Stimulated activated naive CD4-positive, alpha-beta T cell treated with Interleukin-2 at 50 U/mL for 16 hours (primary cell): ENCODE measurements at regions not wholly inside any gene's neighbourhood (a gene's known extent, or its start where the extent isn't known, plus 50 kb on each side); places are given as distances from the start of the nearest gene placed in this dataset.

Experiments
- DNase-seq: peaks from one replicate; lab custom pipeline; 2025; lab: John Stamatoyannopoulos, UW

DNA sequence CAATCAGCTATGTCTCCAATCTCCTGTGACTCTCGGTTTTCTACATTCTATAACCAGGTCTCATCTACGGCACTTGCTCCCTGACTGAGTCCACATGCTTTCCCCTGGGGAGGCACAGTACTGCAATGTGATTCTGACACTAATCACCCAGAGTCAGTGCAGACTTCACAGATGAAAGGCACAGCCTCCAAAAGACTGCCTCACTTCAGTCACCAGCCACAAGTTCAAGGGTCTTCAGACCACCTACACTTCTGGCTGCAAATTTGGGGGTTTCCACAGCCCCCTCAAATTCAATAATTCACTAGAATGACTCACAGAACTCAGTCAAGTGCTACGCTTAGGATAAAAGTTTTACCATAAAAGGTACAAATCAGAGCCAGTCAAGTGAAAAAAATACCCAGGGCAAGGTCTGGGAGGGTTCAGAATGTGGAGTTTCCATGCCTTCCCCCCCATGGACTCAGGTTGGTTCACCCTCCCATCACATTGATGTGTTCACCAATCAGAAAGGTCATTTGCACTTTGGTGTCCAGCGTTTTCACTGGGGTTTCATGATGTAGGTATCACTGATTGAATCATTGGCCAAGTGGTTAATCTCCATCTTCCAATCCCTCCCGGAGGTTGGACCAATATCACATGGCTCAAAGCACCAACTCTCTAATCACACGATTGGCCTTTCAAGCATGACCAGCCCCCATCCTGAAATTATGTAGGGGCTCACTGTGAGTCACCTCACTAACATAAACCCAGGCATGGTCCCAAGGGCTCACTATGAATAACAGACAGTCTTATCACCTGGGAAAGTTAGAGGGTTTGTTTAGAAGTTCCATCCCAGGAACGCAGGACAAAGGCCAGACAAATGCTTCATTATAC lies 182.9 kb upstream of the CAMK1G start:
- no peak for DNase-seq

DNA sequence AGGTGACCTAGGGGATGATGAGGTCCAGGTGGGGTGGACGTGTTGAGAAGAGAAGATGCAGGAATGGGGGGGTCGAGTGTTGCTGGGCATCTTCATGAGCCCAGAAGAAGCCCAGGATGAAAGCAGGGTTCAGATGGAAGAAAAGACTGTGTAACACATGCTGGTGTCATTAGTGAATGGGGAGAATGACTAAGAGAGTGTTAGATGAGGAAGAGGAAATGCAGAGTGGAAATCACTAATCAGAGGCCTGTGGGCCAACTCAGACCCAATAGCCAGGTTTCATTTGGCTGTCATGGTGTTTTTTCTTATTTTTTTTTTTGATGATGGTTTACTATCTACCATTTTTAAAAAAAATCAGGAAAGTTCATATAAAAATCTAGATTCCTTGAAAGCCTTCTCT lies 180.8 kb upstream of the CAMK1G start:
- no peak for DNase-seq

DNA sequence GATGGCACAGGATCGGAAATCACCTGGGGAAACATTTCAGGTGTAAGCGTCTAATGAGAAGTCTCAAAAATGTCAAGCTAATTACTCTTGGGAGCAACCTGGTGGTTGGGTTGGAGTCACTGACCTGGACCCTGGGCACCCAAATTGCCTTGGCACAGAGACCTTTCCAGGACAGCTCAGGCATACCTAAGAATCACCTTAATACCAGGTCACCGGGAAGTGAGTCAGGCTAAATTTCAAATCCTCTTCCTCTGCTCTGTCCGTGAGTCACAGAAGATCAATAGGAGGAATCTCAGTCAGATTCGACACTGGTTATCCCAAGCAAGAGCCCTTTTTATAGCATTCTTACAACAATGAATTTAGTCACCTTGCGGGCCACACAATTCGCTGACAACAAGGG lies 179.6 kb upstream of the CAMK1G start:
- no peak for DNase-seq

DNA sequence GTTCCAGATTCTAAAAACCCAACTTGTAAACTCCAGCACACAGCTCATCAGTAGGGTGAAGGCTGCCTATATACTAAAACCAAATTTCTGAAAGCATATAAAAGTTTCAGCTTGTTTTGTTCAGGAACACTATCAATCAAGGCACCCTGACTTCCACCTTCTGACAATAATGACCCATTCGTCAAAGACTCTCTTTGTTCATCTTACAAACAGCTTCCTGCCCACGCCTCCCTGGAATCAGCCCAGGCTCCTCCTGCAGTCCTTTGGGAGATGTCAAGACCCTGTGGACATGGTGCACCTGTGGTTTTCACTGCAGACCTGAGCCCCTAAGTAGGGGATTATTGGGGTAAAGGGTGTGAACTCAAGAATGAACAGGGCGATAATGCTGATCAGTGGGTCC lies 178.9 kb upstream of the CAMK1G start:
- DNase-seq = no peak

DNA sequence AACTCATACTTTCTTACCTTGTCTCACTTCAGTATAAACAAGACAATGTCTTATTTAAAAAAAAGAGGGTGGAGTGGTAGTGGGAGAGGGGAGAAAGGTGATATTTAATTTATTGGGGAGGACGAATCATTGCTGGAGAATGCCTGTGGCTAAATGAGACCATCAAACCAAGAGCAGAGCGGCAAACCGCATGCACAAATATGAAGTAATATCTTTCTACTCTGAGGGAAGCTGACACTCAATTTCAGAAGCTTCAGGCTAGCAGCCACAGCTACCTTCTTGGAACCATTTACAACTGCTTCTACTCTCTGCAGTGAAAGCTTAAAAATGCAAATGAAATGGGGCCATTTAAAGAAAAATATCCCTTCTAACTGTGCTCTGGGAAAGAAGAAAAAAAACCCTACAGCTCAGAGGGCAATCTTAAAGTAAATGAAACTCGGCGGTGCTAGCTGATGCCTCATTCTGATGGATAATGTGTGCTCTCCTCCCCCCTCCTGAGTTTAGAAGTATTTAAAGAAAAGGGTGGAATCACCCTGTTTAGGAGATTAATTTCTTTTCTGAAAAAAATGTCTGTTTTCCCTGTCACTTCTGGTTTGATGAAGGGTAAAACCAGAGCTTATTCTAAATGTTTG lies 178.2 kb upstream of the CAMK1G start:
- no peak for DNase-seq

DNA sequence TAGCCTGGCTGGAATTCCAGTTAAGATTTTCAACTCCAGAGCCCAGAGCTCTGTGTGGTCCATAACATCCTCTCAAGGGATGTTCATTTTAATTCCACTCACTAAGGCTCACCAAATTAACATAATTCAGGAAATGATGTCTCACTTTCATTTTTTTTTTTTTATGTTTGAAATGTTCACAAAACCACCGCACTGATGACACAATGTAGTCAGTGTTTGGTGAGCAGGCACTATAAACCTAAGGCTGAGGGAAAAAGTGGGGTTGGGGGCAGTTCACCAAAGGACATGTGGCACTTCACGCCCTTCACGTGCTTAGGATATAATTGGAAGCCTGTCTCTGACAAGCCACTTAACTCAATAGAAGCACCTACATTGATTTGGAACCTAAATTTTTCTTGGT lies 177.3 kb upstream of the CAMK1G start:
- no peak for DNase-seq

DNA sequence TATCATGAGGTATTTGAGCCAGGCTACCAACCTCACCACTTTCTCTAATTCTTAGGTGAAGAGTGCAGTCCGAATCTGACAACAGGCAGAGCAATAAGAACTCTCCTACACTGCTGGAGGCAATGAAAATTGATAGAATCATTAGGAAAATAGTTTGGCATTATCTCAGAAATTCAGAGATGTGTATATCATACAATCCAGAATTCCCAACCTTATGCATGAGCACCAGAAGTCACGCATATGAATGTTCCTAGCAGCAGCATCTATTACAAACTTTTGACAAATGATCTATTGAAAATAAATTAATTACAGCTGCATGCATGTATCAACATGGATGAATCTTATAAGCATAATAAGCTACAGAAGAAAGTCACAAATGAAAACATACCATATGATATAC lies 176.9 kb upstream of the CAMK1G start:
- DNase-seq = no peak

DNA sequence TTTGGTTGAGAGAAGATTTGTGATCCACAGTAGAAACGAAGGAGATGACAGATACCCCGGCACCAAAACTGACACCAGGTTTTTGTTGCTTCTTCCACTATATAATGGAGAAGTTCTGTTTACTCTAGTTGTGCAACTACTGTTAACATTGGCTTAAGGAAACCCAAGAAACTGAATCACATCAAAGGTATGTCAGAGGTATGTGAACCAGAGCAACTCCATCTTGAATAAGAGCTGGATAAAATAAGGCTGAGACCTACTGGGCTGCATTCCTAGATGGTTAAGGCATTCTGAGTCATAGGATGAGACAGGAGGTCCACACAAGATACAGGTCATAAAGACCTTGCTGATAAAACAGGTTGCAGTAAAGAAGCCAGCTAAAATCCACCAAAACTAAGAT lies 173.7 kb upstream of the CAMK1G start:
- no peak for DNase-seq

DNA sequence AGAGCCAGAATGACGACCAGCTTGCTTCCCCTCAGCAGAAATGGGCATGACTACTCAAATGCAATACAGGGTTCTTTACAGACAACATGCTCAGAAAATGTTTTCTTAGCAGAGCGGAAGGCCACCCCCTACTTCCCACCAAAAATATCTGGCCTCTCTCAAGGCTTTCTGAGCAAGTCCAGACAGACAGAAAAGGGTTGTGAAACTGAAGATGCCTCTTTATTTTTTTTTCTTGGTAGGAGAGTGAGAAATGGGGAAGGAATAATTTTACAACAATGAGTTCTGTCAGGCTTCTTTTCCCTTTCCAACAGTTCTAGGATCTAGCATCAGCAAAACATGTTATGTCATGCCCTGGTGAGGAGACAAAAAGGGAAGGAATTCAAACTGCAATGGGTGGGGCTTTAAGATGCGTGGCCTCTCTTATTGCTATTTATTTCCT lies 172.0 kb upstream of the CAMK1G start:
- DNase-seq = no peak

DNA sequence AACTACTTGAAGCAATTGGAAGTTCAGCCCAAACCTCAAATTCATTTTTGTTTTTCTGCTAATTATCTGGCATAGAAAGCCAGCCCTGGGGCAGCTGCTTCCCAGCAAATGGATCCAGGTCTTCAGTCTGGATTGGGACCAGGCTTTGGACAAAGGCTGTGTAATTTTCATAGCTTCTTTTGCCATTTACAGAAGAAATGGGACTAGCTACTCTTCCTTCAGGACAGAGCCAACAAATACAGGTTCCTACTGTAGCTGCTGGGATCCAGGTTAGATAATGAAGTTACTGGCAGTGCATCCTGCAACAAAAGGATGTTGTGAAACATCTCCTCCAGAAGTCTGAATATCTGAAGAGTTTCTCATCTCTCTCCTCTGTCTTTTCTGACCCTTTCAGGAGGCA lies 171.5 kb upstream of the CAMK1G start:
- no peak for DNase-seq

DNA sequence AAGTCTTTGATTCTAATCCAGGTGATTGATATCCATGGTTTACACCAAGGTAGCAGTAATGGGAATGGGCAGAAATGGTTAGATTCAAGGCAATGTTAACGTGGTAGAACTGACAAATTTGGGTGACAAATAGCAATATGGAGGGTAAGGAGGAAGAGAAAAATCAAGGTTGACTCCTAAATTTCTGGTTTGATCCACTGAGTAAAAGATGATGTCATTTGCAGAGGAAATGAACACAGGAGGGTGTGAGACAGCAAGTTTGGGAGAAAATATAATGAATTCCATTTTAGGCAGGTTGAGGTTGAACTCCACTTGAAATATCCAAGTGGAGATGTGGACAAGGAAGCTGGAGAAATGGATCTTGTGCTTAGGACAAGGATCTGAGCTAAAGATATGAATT lies 170.9 kb upstream of the CAMK1G start:
- DNase-seq = no peak

DNA sequence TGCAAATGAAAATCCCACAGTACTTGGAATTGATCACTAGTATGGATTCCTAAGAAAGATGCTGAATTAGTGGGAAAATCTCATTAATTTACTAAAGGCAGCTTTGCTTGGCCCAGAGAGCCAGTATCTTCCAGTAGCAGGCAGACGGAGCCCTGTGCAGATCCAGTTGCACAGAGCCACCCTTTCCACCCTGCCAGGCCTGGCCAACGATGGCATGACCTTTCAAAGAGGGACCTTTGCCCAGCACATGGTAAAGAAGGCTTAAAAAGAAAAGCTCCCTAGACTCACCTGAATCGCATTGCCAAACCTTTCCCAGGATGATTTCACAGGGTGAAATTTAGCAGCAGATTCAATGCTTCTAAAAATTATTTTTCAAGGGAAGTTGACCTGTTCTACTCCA lies 170.5 kb upstream of the CAMK1G start:
- no peak for DNase-seq

DNA sequence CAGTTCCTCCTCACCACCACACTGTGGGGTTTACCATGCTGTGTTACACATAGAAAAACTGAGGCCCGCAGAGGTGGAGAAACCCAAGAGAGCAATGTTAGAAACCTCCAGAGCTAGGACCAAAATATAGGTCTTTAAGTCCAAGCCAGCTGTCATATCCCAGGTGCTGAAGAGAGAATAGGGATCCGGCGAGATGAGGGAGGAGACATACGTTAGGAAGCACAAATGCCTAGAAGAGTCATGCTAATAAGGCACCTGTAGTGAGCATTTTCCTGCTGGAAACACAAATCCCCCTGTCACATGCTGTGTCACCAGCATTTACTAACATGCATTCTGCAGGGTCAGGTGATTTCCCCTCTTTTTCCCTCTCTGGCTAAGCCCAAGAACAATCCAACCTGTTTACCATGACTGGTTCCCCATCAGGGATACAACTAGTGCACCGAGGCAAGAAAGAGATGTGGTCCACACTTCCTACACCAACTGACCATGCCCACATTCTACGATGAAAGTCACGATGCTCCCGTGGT lies 168.6 kb upstream of the CAMK1G start:
- DNase-seq = no peak

DNA sequence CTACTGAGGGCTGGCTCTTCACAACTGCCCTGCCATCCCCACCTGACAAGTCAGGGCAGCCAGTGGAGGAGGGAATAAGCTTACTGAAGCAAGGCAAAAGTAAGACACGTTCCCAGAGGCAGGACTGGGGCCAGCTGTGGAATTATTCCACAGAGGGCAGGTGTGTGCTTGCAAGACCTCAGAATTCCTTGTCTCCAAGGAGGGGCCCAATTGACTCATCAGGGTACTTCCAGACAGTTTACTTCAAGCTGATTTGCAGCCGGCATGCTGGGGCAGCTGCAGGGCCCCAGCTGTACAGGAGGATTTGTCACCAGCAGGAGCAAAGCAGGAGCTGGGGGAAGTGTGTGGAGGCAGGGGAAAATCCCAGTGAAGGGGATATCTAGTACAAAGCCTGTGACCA lies 167.5 kb upstream of the CAMK1G start:
- no peak for DNase-seq

DNA sequence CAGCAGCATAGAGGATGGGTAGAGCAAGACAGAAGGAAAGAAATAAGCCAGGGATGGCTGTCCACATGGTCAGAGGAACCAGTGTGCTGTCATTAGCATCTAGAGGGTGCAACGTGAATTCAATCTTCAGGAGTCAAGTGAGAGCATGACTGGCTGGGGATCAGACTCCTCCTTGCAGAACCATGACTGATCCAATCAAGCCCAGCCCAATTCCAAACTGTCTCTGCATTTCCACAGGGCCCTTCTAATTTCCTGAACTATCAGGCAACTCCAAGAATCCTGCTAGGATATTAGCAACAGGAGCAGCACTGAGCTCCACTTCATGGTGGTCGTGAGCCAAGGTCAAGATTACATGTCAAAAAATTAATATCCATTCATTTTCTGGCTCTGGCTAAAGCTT lies 166.8 kb upstream of the CAMK1G start:
- DNase-seq = no peak

DNA sequence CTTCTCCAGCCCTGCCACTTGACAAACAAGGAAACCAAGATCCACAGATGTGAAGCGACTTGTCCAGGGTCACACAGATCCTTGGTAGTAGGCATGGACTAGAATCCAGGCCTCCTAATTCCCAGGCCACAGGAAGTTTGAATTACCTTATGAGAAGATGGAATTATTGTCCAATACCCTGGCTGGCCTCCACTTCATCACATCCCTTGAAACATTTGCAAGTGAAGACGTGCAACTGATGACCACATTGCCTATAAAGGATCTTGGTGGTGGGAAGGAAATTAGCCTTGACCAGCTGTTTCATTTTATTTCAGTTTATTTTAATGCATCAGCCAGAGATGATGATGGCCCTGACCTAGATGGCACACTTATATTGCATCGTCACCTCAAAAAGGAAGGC lies 165.8 kb upstream of the CAMK1G start:
- no peak for DNase-seq

DNA sequence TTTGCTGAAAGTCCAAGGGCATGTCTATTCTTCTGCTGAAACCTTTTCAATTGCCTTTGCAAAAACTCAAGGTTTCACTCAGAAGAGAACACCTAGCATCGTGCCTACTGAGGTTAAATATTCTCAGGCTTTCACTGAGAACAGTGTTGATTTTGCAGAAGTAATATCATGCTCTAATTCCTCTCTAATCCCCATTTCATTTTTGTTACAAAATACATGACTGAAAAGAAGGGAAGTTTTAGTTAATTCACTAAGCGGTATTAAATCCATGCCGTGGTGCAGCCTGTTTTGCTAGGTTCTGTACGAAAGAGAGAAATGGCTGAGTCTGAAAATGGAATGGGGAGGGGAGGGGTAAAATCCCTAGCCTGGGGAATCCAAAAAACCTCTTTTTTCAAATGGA lies 163.2 kb upstream of the CAMK1G start:
- DNase-seq = no peak

DNA sequence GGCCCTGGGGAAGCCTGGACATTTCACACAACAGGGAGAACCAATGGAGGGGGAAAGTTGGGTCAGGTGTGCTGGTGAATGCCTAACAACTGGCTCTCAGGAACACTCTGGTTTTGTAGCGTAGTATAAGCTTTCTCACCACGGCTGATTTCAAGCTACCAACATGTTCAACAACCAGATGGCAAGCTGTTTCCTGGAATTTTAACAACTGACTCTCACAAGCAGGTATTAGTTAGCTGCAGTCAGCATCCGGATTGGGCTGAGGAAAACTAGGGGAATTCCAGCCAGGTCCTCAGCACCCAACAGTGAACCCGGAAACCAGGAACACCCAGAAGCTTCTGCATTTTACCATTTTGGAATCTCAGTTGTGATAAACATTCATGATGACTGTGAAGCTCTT lies 162.3 kb upstream of the CAMK1G start:
- no peak for DNase-seq

DNA sequence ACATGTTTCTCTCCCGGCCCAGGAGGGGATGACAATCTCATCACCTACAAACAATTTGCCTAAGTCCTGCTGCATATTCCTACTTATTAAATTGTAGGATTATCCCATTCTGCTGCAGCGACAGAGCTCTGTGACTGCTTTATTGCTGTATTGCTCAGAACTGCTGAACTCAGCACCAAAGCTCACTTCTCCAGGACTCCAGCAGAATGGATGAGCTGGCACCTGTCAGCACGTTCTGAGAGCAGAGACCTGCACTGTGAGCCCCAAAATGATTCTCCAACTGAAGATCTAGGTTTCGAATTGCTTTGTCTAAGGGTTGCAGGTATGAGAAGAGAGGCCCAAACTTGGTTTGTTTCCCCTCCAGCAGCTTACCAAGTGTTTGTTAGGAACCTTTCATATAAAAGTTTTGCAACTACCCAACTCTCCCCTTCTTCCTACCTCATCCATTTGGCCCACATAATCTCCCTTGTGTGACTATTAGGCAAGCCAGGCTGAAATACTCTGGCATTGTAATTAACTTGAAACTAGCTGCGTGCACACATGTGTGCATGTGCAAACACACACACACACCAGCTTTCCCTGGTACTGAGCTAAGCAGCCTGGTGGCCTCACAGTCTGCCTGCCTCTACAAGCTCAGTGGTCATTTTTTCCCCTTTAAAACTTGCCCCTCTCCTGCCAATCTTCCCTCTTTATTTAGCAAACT lies 161.4 kb upstream of the CAMK1G start:
- DNase-seq = no peak

DNA sequence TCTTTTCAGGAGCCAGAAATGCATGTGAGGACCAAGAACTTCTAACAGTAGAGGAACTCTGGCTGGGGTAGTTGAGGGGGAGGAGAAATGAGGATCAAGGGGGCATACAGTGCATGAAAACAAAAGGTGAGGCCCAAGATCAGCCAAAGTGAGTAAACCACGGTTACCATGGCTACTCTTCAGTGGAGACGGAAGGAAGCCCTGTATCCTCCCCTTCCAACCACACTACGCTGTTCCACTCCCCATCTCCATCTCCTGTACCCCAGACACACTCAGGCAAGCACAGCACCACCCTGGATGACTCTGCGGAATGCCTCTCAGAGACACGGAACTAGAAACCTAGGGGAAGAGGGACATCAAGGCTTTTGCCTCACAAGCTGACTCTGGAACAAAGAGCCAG lies 157.6 kb upstream of the CAMK1G start:
- no peak for DNase-seq

DNA sequence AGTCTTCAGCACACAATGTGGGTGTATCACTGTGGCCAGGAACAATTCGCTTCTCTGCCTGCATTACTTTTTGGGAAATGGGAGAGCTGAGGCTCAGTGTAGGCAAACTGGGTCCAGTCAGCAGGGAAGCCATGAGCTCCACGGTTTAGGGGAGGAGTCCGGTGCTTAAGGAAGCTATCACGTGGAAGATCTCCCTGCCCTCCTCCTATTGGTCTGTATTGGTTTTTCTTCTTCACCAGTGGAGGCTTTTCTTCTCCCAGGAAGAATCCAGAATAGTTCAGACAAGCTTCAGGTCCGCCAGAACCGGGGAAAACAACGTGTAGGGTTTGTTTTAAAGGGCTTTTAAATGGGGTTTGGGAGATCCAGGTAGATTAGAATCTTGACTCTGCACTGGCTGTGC lies 156.2 kb upstream of the CAMK1G start:
- no peak for DNase-seq

DNA sequence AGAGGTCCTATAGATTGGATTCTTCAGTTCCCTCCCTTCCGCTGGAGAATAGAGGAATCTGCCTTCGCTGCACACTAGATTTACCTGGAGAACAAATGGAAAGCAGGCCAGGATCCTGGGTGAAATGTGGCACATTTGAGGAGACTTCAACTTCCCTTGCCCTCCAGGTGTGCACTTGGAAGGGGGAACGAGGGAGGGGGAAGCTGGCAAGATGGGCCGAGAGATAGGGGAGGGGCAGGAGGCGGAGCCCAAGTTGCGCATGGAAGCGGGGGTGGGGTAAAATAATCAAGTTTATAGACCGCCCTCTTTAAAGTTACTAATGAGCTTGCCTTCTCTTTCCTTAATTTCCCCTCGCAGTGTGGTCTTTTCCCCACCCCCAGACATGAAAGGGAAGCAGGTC lies 155.7 kb upstream of the CAMK1G start:
- no peak for DNase-seq
